H1 (cell line): ENCODE measurements at regions not wholly inside any gene's neighbourhood (a gene's known extent, or its start where the extent isn't known, plus 50 kb on each side); places are given as distances from the start of the nearest gene placed in this dataset. TPM values are rescaled to one million over a fixed set of nuclear protein-coding genes. Genes with fewer than 3 reads are reported as not detected.

Experiments used
- microRNA counts: library from miRNA; unstranded; fragments of <30 nt; microRNA quantifications from one replicate; lab custom pipeline; 2015
- microRNA-seq, 2 experiments: library from miRNA; unstranded; fragments of <30 nt; microRNA quantifications; one replicate each; pipeline versions ENCODE4 to v1.2.0, GENCODE V29; 2016 to 2020; ENCODE audit warnings: borderline microRNAs expressed in 2 of 2, borderline number of aligned reads in 2 of 2, borderline replicate concordance in 1 of 2
- small RNA-seq: library from polyadenylated mRNA; stranded (forward); fragments of <200 nt; extraction: miRNeasy Mini kit (QIAGEN cat#:217004); gene quantifications from one replicate; pipeline ENCODE3, GENCODE V24; 2013; ENCODE audit not compliant: insufficient read depth

MicroRNA genes in the stretch of these regions (microRNA counts, 767-probe panel; counts per million panel counts)
- 879 counts per million, percentile 95 among the panel's probes with 10 or more counts for microRNA hsa-let-7c (lab: Ali Mortazavi, UCI)
- microRNA hsa-miR-99a-5p (lab: Ali Mortazavi, UCI): 879 counts per million, percentile 95 among the panel's probes with 10 or more counts

Small RNA genes in the stretch of these regions (microRNA-seq; reads per million reads assigned to microRNA genes)
- gene MIR125B2 (0.69 to 1.4 reads per million in 2 experiments), gene MIR99A (11.5 to 111 reads per million in 2 experiments), gene MIRLET7C (1.8 to 15.4 reads per million in 2 experiments)

Small RNA genes in the stretch of these regions (small RNA-seq; reads per million reads assigned to genes)
- 3.6 reads per million, percentile 47 among the genes with 10 or more reads in this experiment for gene MIR125B2
- 2.4 reads per million, percentile 26 among the genes with 10 or more reads in this experiment for gene MIR99A
- 0.51 reads per million for gene MIRLET7C
- gene RNU1-98P: not detected
- gene RNU6-113P: not detected
- not detected for gene RNU6-426P
- not detected for gene SNORD74B
